ENCODE measurements at regions not wholly inside any gene's neighbourhood (a gene's known extent, or its start where the extent isn't known, plus 50 kb on each side); places are given as distances from the start of the nearest gene placed in this dataset.
A peak's percentile ranks its signal among the peaks of the same experiment; 100 is the strongest.

DNA sequence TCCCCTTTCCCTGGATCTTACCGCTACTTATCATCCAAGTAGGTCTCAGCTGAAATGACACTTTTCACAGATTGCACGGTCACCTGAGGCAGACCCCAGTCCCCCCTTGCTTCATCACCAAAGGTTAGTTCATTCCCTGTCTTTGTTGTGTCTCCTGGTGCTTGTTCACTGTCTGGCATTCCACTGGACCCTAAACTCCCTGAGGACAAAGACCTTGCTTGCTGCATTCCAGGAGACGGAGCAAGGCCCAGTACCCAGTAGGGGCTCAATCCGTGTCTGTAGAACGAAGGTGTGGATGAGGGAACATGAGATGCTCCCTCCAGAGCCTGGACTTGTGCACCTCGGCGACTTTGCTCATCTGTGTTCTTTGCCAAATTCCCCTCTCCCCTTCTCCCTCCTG is 160.0 kb downstream of the RAB11FIP2 start:
- Histone ChIP-seq H2BK12ac (ENCODE audit: low read depth, low read length) (no peak overlapping the region), H2BK20ac (ENCODE audit: low read length) (no peak overlapping the region), H2BK120ac (replicated peaks; ENCODE audit: low read depth, low read length) (no peak overlapping the region), H2AFZ (ENCODE audit: low read length) (no peak overlapping the region), H4K8ac (ENCODE audit: extremely low read depth, insufficient read depth, low read length) (no peak overlapping the region), H3K18ac (ENCODE audit: extremely low read depth, low read length) (no peak overlapping the region), H4K91ac (replicated peaks; ENCODE audit: insufficient read length, low read length) (no peak overlapping the region), H3K4me3 (ENCODE audit: extremely low read depth in 1 of 4, insufficient read depth in 2 of 4, low read depth in 3 of 4, low read length in 4 of 4) (no peak overlapping the region), H3K56ac (replicated peaks; ENCODE audit: insufficient read length, low read depth, low read length) (no peak overlapping the region), H3K4me2 (ENCODE audit: insufficient read depth in 1 of 2, low read depth in 2 of 2, low read length in 2 of 2) (no peak overlapping the region), H4K5ac (ENCODE audit: insufficient read length, low read depth, low read length) (no peak overlapping the region), H3K4me1 (replicated peaks in 1 of 4; ENCODE audit: control insufficient read depth in 3 of 4, insufficient read depth in 4 of 4, low read length in 3 of 4) (peaks cover 0 to 8% (median 2%) of the 10 kb centered on the region in 4 experiments; a peak in 6 of 7 replicates), H2BK5ac (ENCODE audit: low read depth, low read length) (no peak overlapping the region), H3K79me1 (ENCODE audit: low read depth, low read length) (no peaks in the 10 kb centered on the region), H3K79me2 (ENCODE audit: control insufficient read depth in 1 of 2, insufficient read depth in 2 of 2, low read length in 2 of 2) (no peaks in the 10 kb centered on the region), H2BK15ac (ENCODE audit: low read length) (no peak overlapping the region), H3K9me3 (ENCODE audit: insufficient read depth in 2 of 2, low read depth in 1 of 2, low read length in 1 of 2) (no peaks in the 10 kb centered on the region), H3K23ac (ENCODE audit: insufficient read length) (no peak overlapping the region), H3K23me2 (ENCODE audit: low read depth, low read length) (no peaks in the 10 kb centered on the region), H3K36me3 (ENCODE audit: control insufficient read depth in 2 of 4, insufficient read depth in 4 of 4, low read length in 3 of 4) (no peaks in the 10 kb centered on the region), H3K4ac (replicated peaks; ENCODE audit: insufficient read length, low read depth, low read length) (no peak overlapping the region), H4K20me1 (replicated peaks in 1 of 2; ENCODE audit: control insufficient read depth in 1 of 2, insufficient read depth in 2 of 2, low read length in 2 of 2) (no peaks in the 10 kb centered on the region), H3K27ac (ENCODE audit: low read depth, low read length) (no peak overlapping the region), H3K27me3 (replicated peaks in 1 of 4; ENCODE audit: control insufficient read depth in 3 of 4, extremely low read depth in 1 of 4, insufficient read depth in 3 of 4, low read length in 3 of 4) (no peaks in the 10 kb centered on the region), H2AK5ac (ENCODE audit: low read depth, low read length) (no peak overlapping the region), H3K9ac (replicated peaks in 1 of 4; ENCODE audit: extremely low read depth in 1 of 4, low read depth in 3 of 4, low read length in 3 of 4) (no peak overlapping the region), H3K14ac (ENCODE audit: insufficient read length) (no peak overlapping the region)
- CTCF ChIA-PET (ENCODE audit: partially characterized antibody), result interaction anchor here (1.1 kb wide), 1 partner anchor 13 kb away, joined by 3 read pairs; no protein-coding TSS in a partner anchor
- POLR2A ChIA-PET (ENCODE audit: partially characterized antibody), result no interaction called here
- TF ChIP-seq EGR1 (IDR thresholded peaks at IDR 0.05; ENCODE audit: borderline replicate concordance, low read depth, low read length) (no peak), TEAD4 (IDR thresholded peaks at IDR 0.05; ENCODE audit: low read depth, low read length) (0 out of 2 replicates have a peak, but pooled peaks have one; percentile 20)
- TF ChIP-seq, protein P1, sequence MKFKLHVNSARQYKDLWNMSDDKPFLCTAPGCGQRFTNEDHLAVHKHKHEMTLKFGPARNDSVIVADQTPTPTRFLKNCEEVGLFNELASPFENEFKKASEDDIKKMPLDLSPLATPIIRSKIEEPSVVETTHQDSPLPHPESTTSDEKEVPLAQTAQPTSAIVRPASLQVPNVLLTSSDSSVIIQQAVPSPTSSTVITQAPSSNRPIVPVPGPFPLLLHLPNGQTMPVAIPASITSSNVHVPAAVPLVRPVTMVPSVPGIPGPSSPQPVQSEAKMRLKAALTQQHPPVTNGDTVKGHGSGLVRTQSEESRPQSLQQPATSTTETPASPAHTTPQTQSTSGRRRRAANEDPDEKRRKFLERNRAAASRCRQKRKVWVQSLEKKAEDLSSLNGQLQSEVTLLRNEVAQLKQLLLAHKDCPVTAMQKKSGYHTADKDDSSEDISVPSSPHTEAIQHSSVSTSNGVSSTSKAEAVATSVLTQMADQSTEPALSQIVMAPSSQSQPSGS (IDR thresholded peaks at IDR 0.05; ENCODE audit: low read length), result no peak
- FAIRE-seq (no peak), DNase-seq (ENCODE audit: low read depth in 1 of 2, low spot score in 2 of 2) (no peak)
- WGBS, 2 experiments (ENCODE audit: extremely low coverage in 1 of 2, insufficient coverage in 1 of 2, insufficient read length in 1 of 2, insufficient replicate concordance in 2 of 2, low coverage in 1 of 2, low lambda C conversion rate in 2 of 2, missing lambda C conversion rate in 1 of 2), result 91% methylated on average over 7 of the region's 7 CpGs; no CpG with 5 or more reads in 1 of the 2 experiments

Data from H1 (cell line).